PC-9 (cell line): ENCODE measurements at regions not wholly inside any gene's neighbourhood (a gene's known extent, or its start where the extent isn't known, plus 50 kb on each side); places are given as distances from the start of the nearest gene placed in this dataset.

Experiments used
- BruUV-seq: library from RNA; stranded (reverse); fragments of 400-500 nt; replicated peaks from 2 replicates; lab custom pipeline; 2021; lab: Mats Ljungman, UMichigan
- CTCF ChIA-PET: fragments of 300-600 bp; sonication (Branson Sonifier 250); formaldehyde crosslinking; loops from one replicate; lab custom pipeline; 2022; ENCODE audit warnings: antibody characterized with exemption; lab: Charles Lee
- POLR2A ChIA-PET: fragments of 300-600 bp; sonication (Branson Sonifier 250); formaldehyde crosslinking; loops from one replicate; lab custom pipeline; 2022; ENCODE audit warnings: antibody characterized with exemption; ENCODE audit not compliant: unreplicated experiment; lab: Charles Lee
- DNase-seq, 2 experiments: peaks; one replicate each; pipeline versions ENCODE4 v3.0.0 to v3.0.0-alpha.2; 2015 to 2022; ENCODE audit warnings: mixed read lengths in 1 of 2
- H2AFZ ChIP-seq: fragments of 200-600 bp; sonication (generic); 2 replicates; pipeline ENCODE4 v1.8.1; 2017; ENCODE audit warnings: antibody characterized with exemption
- H3F3A ChIP-seq: fragments of 200-600 bp; sonication (generic); 2 replicates; pipeline ENCODE4 v1.8.1; 2017; ENCODE audit warnings: antibody characterized with exemption, mild to moderate bottlenecking, low read depth; ENCODE audit not compliant: insufficient read depth
- H3K27ac ChIP-seq: fragments of 200-600 bp; sonication (generic); 2 replicates; pipeline ENCODE4 v1.6.1; 2016; ENCODE audit warnings: mixed run types
- H3K27me3 ChIP-seq: fragments of 200-600 bp; sonication (generic); 2 replicates; pipeline ENCODE4 v1.6.1; 2016; ENCODE audit warnings: low read depth, mixed run types; ENCODE audit not compliant: insufficient read depth
- H3K36me3 ChIP-seq: fragments of 200-600 bp; sonication (generic); 2 replicates; pipeline ENCODE4 v1.6.1; 2016; ENCODE audit warnings: low read depth, mixed run types
- H3K4me1 ChIP-seq: fragments of 200-600 bp; sonication (generic); replicated peaks from 2 replicates; pipeline ENCODE4 v1.6.1; 2016; ENCODE audit warnings: mixed run types; ENCODE audit not compliant: insufficient read depth
- H3K4me2 ChIP-seq: fragments of 200-600 bp; sonication (generic); 2 replicates; pipeline ENCODE4 v1.6.1; 2017; ENCODE audit warnings: mixed run types
- H3K4me3 ChIP-seq: fragments of 200-600 bp; sonication (generic); 2 replicates; pipeline ENCODE4 v1.6.1; 2016; ENCODE audit warnings: mixed run types
- H3K79me2 ChIP-seq: fragments of 200-600 bp; sonication (generic); 2 replicates; pipeline ENCODE4 v1.6.1; 2017; ENCODE audit warnings: low read depth, mixed run types
- H3K9me2 ChIP-seq: fragments of 200-600 bp; sonication (generic); 2 replicates; pipeline ENCODE4 v1.8.1; 2017; ENCODE audit warnings: mild to moderate bottlenecking; ENCODE audit not compliant: insufficient read depth
- H3K9me3 ChIP-seq: fragments of 200-600 bp; sonication (generic); 2 replicates; pipeline ENCODE4 v1.8.1; 2016; ENCODE audit warnings: low read depth; ENCODE audit not compliant: insufficient read depth
- H4K20me1 ChIP-seq: fragments of 200-600 bp; sonication (generic); 2 replicates; pipeline ENCODE4 v1.8.1; 2017; ENCODE audit not compliant: insufficient read depth
- EZH2 ChIP-seq: fragments of 200-600 bp; sonication (generic); IDR thresholded peaks from 2 replicates; pipeline ENCODE4 v1.8.0; 2017; ENCODE audit warnings: antibody characterized with exemption, low read depth
- intact Hi-C: fragments of 100-400 bp; cut with micrococcal nuclease; formaldehyde crosslinking; loops from one replicate; pipeline ENCODE4 v1.10.0; 2022; ENCODE audit not compliant: unreplicated experiment
- TF ChIP-seq, protein P1 (sequence below): fragments of 200-600 bp; sonication (generic); conservative IDR thresholded peaks from 2 replicates; pipeline ENCODE4 v1.6.1; 2017; ENCODE audit warnings: mixed run types, antibody characterized with exemption, mild to moderate bottlenecking, moderate library complexity

DNA sequence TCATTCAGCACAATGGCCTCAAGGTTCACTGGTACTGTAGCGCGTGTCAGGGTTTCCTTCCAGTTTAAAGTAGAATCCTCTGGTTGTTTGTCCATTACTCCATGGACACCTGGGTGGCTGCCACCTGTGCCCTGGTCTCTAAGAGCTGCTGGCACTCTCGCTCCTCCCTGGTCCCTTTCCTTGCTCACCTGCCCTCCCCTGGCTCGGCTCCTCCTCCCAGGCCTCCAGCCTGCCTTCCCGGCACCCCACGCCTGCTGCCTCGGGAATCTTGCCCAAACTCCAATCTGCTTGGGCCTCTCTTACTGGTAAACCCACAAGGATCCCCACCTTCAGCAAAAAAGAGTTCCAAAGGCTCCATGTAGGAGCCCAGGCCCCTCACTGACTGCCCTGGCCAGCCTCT is 154.4 kb upstream of the DIO3 start:
- Histone ChIP-seq H3K79me2 (no peaks in the 10 kb centered on the region), H3K4me1 (peaks cover 62% of the 10 kb centered on the region), H3K4me2 (no peak overlapping the region), H3K36me3 (no peaks in the 10 kb centered on the region), H2AFZ (no peak overlapping the region), H3K27ac (no peak overlapping the region), H4K20me1 (no peaks in the 10 kb centered on the region), H3K4me3 (no peak overlapping the region), H3K9me2 (no peaks in the 10 kb centered on the region), H3F3A (peaks cover 32% of the 10 kb centered on the region), H3K27me3 (no peaks in the 10 kb centered on the region), H3K9me3 (no peaks in the 10 kb centered on the region)
- intact Hi-C loops, result no loop called here
- TF ChIP-seq, protein P1, sequence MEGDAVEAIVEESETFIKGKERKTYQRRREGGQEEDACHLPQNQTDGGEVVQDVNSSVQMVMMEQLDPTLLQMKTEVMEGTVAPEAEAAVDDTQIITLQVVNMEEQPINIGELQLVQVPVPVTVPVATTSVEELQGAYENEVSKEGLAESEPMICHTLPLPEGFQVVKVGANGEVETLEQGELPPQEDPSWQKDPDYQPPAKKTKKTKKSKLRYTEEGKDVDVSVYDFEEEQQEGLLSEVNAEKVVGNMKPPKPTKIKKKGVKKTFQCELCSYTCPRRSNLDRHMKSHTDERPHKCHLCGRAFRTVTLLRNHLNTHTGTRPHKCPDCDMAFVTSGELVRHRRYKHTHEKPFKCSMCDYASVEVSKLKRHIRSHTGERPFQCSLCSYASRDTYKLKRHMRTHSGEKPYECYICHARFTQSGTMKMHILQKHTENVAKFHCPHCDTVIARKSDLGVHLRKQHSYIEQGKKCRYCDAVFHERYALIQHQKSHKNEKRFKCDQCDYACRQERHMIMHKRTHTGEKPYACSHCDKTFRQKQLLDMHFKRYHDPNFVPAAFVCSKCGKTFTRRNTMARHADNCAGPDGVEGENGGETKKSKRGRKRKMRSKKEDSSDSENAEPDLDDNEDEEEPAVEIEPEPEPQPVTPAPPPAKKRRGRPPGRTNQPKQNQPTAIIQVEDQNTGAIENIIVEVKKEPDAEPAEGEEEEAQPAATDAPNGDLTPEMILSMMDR, result no peak
- TF ChIP-seq EZH2, result no peak
- ChIA-PET CTCF (no interaction called here), POLR2A (no interaction called here)
- no TSS peak for BruUV-seq
- DNase-seq, result no peak

DNA sequence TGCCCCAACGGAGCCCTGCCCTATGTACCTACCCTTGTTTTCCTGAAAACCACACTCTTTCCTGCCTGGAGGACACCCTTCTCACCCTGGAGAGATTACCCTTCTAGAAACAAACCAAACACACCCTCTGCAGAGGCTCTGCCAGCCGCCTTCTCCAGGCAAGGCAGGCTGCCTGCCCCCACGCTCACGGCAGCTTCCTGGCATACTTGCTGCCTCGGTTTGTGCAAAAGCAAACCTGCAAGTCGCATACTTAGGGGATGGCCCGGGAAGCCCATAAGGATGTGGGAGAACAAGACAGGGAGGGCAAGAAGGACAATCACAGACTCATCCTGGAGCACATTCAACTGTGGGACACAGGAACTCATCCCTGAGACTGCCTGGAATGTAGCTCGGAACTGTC is 154.0 kb upstream of the DIO3 start:
- ChIA-PET POLR2A (no interaction called here), CTCF (interaction anchor here (0.6 kb wide), 1 partner anchor 1119 kb away, joined by 6 read pairs; no protein-coding TSS in a partner anchor)

DNA sequence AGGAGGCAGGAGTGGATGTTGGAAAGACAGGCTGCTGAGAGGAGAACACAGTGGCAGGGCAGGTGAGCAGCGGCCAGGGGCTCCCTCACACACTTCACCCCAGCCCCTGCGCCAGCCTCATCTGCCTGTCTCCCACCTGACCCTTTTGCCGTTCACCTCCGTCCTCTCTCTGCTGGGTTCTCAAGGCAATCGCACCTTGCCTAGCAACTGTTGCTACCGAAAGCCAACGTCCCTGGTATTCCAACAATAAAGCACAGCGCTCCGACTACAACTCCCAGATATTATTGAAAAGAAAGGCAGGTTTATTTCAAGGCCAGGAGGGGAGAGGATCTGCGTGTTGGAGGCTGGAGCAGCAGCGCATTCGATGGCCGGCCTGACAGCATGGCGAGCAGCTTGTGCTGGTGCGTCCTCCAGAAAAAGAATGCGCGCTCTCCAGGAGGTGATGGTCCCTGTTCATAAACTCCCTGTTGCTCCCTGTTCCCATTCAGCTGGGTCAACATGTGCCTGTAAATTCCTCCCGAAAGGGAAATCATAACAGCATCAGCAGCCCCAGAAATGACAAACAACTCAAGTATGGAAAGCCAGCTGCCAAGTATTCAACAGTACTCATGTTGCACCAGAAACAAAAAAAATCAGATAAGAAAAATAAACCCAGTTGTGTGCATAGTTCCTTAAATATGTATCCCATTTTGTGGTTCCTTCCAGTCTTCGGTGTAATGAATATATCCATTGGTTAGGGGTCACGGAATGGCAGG is 153.0 kb upstream of the DIO3 start:
- CTCF ChIA-PET, result interaction anchor here (0.6 kb wide), 1 partner anchor 1118 kb away, joined by 6 read pairs; no protein-coding TSS in a partner anchor
- peak overlapping the region; percentile 14 for H3K4me2 ChIP-seq

More for the DNA sequence above, 154.0 kb upstream of the DIO3 start:
- intact Hi-C loops, result no loop called here
- Histone ChIP-seq H2AFZ (no peak overlapping the region), H3K9me2 (no peaks in the 10 kb centered on the region), H3K36me3 (no peaks in the 10 kb centered on the region), H3F3A (peaks cover 36% of the 10 kb centered on the region), H3K27ac (no peak overlapping the region), H3K4me1 (peaks cover 66% of the 10 kb centered on the region), H3K4me2 (no peak overlapping the region), H4K20me1 (no peaks in the 10 kb centered on the region), H3K9me3 (no peaks in the 10 kb centered on the region), H3K79me2 (no peaks in the 10 kb centered on the region), H3K4me3 (no peak overlapping the region), H3K27me3 (no peaks in the 10 kb centered on the region)
- BruUV-seq, result no TSS peak
- no peak for DNase-seq
- no peak for TF ChIP-seq EZH2
- TF ChIP-seq, protein P1, result no peak

More for the DNA sequence above, 153.0 kb upstream of the DIO3 start:
- peak overlapping the region; percentile 20 for H3K27ac ChIP-seq
- peak; percentile 42 to 95 for DNase-seq
- intact Hi-C loops, result loop anchor here (1.0 kb wide), 1 partner anchor 69 kb away; no protein-coding TSS in a partner anchor
- no peaks in the 10 kb centered on the region for H3K79me2 ChIP-seq
- no peak overlapping the region for H2AFZ ChIP-seq
- no peak overlapping the region for H3K4me3 ChIP-seq
- H4K20me1 ChIP-seq, result no peaks in the 10 kb centered on the region
- peaks cover 44% of the 10 kb centered on the region for H3F3A ChIP-seq
- TF ChIP-seq EZH2, result no peak
- H3K27me3 ChIP-seq, result no peaks in the 10 kb centered on the region
- H3K4me1 ChIP-seq, result peaks cover 75% of the 10 kb centered on the region
- no peaks in the 10 kb centered on the region for H3K9me2 ChIP-seq
- no TSS peak for BruUV-seq
- H3K9me3 ChIP-seq, result no peaks in the 10 kb centered on the region
- POLR2A ChIA-PET, result no interaction called here
- H3K36me3 ChIP-seq, result no peaks in the 10 kb centered on the region
